ENCODE measurements at regions not wholly inside any gene's neighbourhood (a gene's known extent, or its start where the extent isn't known, plus 50 kb on each side); places are given as distances from the start of the nearest gene placed in this dataset.

GRCh38 chr20:56930876-56931275 lies 301.8 kb downstream of the TFAP2C start:
- no peak for DNase-seq

- no peak for DNase-seq
Observed at GRCh38 chr20:56932575-56933330, 303.6 kb downstream of the TFAP2C start.

- DNase-seq = no peak
Observed at GRCh38 chr20:56933331-56933698, 304.2 kb downstream of the TFAP2C start.

- DNase-seq = no peak
Observed at GRCh38 chr20:56934888-56935287, 305.8 kb downstream of the TFAP2C start.

GRCh38 chr20:56940466-56940865 lies 311.4 kb downstream of the TFAP2C start:
- no peak for DNase-seq

- no peak for DNase-seq
Observed at GRCh38 chr20:56941101-56941686, 312.1 kb downstream of the TFAP2C start.

GRCh38 chr20:56943946-56944945 lies 315.1 kb downstream of the TFAP2C start:
- no peak for DNase-seq

- DNase-seq = no peak
Observed at GRCh38 chr20:56945057-56945456, 316.0 kb downstream of the TFAP2C start.

- DNase-seq = no peak
Observed at GRCh38 chr20:56945901-56946300, 316.8 kb downstream of the TFAP2C start.

- no peak for DNase-seq
Observed at GRCh38 chr20:56949318-56949717, 317.1 kb downstream of the BMP7 start.

GRCh38 chr20:56952258-56953047 lies 314.0 kb downstream of the BMP7 start:
- DNase-seq = no peak

- DNase-seq = no peak
Observed at GRCh38 chr20:56953048-56953586, 313.3 kb downstream of the BMP7 start.

- DNase-seq = no peak
Observed at GRCh38 chr20:56954797-56955196, 311.6 kb downstream of the BMP7 start.

GRCh38 chr20:56955680-56956079 lies 310.8 kb downstream of the BMP7 start:
- DNase-seq = no peak

GRCh38 chr20:56956534-56956933 lies 309.9 kb downstream of the BMP7 start:
- DNase-seq = no peak

GRCh38 chr20:56957737-56958553 lies 308.5 kb downstream of the BMP7 start:
- no peak for DNase-seq

GRCh38 chr20:56964901-56965300 lies 301.5 kb downstream of the BMP7 start:
- no peak for DNase-seq

- DNase-seq = no peak
Observed at GRCh38 chr20:56967916-56968315, 298.5 kb downstream of the BMP7 start.

- DNase-seq = no peak
Observed at GRCh38 chr20:56968376-56969048, 297.9 kb downstream of the BMP7 start.

GRCh38 chr20:56974499-56975250 lies 291.8 kb downstream of the BMP7 start:
- no peak for DNase-seq
